ENCODE measurements at regions not wholly inside any gene's neighbourhood (a gene's known extent, or its start where the extent isn't known, plus 50 kb on each side); places are given as distances from the start of the nearest gene placed in this dataset.
"Not testable (repeated sequence)": the region's sequence is repeated elsewhere in the genome, so short reads cannot be mapped to it uniquely, and the experiment has no call there.

DNA sequence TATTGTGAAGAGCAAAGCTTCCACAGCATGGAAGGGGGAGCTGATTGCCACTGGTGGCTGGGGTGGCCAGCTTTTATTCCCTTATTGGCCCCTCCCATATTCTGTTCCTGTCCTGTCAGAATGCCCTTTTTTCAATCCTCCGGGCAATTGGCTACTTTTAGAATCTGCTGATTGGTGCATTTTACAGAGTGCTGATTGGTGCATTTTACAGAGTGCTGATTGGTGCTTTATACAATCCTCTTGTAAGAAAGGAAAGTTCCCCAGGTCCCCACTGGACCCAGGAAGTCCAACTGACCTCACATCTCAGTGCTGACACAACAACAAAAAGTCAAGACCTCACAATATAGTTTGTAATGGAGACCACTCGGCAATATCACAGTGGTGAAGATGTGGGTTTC lies 195.0 kb downstream of the SPATA31A6 start:
- DNase-seq = no peak

DNA sequence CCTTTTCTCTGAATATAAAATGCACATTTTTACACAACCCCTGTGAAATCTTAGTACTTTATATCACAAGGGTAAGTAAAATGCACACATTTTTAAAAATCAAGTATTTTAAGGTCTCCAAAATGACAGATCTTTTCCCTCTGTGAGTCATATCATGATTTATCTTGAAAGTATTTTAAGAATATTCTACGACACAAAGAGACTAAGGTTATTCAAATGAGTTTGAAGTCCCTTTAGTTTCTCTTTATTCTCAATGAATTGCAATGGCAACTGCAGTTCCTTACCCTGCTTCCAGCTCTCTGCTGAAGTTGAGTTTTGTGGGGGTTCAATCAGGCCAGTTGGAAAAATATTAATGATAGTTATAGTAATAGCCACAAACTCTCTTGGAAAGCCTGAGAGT lies 196.1 kb downstream of the SPATA31A6 start:
- not testable (repeated sequence) for DNase-seq

- not testable (repeated sequence) for DNase-seq
Observed at GRCh38 chr9:42384585-42384984, 201.1 kb downstream of the SPATA31A6 start.

DNA sequence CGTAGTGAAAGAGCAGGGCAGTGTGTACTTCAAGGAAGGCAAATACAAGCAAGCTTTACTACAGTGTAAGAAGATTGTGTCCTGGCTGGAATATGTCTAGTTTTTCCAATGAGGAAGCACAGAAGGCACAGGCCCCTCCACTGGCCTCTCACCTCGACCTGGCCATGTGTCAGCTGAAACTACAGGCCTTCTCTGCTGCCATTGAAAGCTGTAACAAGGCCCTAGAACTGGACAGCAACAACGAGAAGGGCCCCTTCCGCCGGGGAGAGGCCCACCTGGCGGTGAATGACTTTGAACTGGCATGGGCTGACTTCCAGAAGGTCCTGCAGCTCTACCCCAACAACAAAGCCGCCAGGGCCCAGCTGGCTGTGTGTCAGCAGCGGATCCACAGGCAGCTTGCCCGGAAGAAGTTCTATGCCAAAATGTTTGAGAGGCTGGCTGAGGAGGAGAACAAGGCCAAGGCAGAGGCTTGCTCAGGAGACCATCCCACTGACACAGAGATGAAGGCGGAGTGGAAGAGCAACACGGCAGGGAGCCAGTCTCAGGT lies 202.2 kb downstream of the SPATA31A6 start:
- DNase-seq = not testable (repeated sequence)

GRCh38 chr9:42386477-42386876 lies 203.0 kb downstream of the SPATA31A6 start:
- no peak for DNase-seq

- DNase-seq = no peak
Observed at GRCh38 chr9:42388146-42388690, 204.8 kb downstream of the SPATA31A6 start.

GRCh38 chr9:42388846-42389245 lies 205.4 kb downstream of the SPATA31A6 start:
- no peak for DNase-seq

DNA sequence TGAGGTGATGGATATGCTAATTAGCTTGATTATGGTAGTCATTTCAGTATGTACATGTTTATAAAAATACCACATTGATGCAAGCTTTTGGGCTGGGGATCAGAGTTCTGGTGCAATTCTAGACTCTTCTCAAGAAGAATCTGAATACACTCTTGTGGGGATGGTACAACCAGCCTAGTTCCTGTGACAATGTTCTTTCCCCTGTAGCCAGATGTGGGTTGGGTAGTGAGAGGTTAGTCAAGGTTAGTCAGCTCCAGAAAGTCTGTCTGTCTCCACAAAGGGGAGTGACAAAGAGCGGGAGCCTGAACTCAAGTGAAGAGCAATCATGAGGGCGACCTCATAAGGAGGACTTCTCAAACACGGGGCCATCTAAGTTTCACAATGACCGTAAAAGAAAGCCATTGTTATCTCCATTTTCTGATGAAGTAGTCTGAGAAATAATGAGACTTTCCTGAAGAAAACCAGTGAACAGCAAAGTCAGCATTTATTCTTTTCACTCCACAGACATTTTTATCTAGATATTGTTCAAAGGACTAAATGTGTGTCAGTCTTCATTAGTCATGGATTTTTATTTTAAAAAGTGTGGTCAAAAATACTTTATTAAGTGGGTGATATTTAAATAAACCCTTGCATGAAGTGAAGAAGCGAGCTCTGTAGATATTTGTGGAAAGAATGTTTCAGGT lies 209.5 kb downstream of the SPATA31A6 start:
- DNase-seq = not testable (repeated sequence)

DNA sequence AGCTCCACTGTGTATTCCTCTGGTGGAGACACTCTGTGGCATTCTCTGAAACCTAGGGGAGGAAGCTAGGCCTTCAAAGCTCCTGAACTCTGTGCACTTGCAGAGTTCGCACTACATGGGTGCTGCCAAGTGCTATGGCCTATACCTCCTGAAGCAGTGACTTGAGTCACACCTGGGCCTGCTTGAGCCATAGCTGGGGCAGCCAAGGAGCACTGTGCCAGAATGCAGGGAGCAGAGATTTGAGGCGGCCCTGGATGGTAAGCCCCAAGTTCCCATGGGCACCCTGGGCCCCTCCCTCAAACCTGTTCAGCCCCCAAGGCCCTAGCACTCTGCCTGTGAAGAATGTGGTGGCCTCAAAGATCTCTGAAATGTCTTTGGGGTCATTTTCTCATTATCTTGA lies 212.9 kb downstream of the SPATA31A6 start:
- DNase-seq = no peak

DNA sequence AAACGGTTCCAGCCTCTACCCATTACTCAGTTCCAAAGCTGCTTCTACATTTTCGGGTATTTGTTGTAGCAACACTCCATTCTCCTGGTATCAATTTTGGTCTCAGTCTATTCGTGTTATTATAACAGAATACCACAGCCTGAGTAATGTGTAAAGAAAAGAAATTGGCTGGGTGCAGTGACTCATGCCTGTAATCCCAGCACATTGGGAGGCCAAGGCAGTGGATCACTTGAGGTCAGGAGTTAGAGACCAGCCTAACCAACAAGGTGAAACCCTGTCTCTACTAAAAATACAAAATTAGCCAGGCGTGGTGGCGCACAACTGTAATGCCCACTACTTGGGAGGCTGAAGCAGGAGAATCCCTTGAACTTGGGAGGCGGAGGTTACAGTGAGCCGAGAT lies 213.9 kb downstream of the SPATA31A6 start:
- DNase-seq = not testable (repeated sequence)

GRCh38 chr9:42402919-42403318 lies 219.5 kb downstream of the SPATA31A6 start:
- DNase-seq = not testable (repeated sequence)

GRCh38 chr9:42409581-42409980 lies 226.1 kb downstream of the SPATA31A6 start:
- DNase-seq = not testable (repeated sequence)

DNA sequence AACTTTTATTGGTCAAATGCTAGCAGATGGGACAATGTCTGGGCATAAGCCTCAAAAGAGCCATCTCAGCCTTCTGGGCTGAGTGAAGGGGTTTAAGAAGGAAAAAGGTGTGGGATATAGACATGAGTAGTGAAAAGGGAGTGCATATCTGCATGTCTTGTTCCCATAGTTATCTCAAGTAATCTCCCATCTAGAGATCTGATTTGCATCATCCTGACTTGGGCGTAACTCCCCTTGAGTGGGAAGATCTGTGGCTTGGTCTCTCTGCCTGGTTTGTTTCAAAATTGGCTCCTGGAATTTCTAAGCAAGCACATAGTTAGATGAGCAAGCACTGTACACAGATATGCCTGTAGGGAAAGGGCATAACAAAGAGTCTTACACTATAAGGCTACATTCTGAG lies 228.9 kb downstream of the SPATA31A6 start:
- DNase-seq = not testable (repeated sequence)

GRCh38 chr9:42414865-42415264 lies 231.4 kb downstream of the SPATA31A6 start:
- not testable (repeated sequence) for DNase-seq

DNA sequence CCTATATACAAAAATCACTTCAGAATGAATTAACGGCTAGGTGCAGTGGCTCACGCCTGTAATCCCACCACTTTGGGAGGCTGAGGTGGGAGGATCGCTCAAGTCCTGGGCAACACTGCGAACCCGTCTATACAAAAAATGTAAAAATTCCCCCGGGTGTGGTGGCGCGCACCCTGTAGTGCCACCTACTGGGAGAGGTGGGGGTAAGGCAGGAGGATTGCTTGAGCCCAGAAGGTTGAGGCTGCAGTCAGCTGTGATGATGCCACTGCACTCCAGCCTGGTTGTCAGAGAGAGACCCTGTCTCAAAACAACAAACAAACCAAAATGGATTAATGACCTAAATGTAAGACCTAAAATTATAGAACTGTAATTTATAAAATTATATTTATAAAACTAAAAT lies 236.2 kb downstream of the SPATA31A6 start:
- DNase-seq = not testable (repeated sequence)

DNA sequence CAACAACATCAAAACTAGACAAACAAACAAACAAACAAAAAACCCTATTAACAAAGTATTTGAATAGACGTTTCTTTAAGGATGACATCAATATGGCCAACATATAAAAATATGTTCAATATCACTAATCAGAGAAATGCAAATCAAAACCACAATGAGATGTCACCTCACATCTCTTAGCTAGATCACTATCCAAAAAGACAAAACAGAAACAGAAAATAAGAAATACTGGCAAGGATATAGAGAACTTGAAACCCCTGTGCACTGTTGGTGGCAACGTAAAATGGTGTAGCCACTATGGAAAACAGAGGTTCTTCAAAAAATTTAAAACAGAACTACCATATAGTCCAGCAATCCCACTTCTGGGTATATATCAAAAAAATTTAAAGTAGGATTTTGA lies 236.9 kb downstream of the SPATA31A6 start:
- DNase-seq = not testable (repeated sequence)

- not testable (repeated sequence) for DNase-seq
Observed at GRCh38 chr9:42421630-42422029, 238.2 kb downstream of the SPATA31A6 start.

GRCh38 chr9:42430674-42431615 lies 247.5 kb downstream of the SPATA31A6 start:
- not testable (repeated sequence) for DNase-seq

DNA sequence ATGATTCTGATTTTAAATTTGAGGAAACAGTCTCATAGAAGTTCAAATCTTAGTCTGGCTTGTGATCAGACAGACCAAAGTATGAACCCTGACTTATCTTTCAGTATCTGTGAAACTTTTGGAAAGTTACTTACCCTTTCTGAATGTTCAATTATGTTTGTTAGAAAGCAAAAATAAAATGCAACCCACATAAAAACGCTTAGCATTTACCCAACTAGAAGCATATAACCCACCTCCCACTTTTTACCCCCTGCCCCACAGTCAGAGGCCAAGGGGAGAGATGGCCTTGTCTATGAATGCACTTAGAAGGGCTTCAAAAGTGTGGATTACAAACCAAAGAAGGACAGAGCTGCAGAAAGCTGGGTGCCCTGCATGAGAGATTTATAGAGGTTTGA lies 248.2 kb downstream of the SPATA31A6 start:
- not testable (repeated sequence) for DNase-seq

GRCh38 chr9:42434844-42435714 lies 251.6 kb downstream of the SPATA31A6 start:
- not testable (repeated sequence) for DNase-seq

- DNase-seq = not testable (repeated sequence)
Observed at GRCh38 chr9:42435715-42436342, 252.4 kb downstream of the SPATA31A6 start.
